ENCODE measurements at regions not wholly inside any gene's neighbourhood (a gene's known extent, or its start where the extent isn't known, plus 50 kb on each side); places are given as distances from the start of the nearest gene placed in this dataset.
"Not testable (repeated sequence)": the region's sequence is repeated elsewhere in the genome, so short reads cannot be mapped to it uniquely, and the experiment has no call there.

- no peak for DNase-seq
These were observed 636.2 kb upstream of the ANKRD30A start for GRCh38 chr10:36489181-36489580.

- DNase-seq = no peak
These were observed 636.8 kb upstream of the ANKRD30A start for GRCh38 chr10:36488579-36488978.

- DNase-seq = no peak
These were observed 646.3 kb upstream of the ANKRD30A start for GRCh38 chr10:36479073-36479472.

GRCh38 chr10:36476399-36476798 lies 649.0 kb upstream of the ANKRD30A start:
- no peak for DNase-seq

GRCh38 chr10:36475746-36476145 lies 649.7 kb upstream of the ANKRD30A start:
- DNase-seq = no peak

GRCh38 chr10:36474456-36474855 lies 650.9 kb upstream of the ANKRD30A start:
- DNase-seq = no peak

- no peak for DNase-seq
These were observed 652.3 kb upstream of the ANKRD30A start for GRCh38 chr10:36473122-36473521.

- no peak for DNase-seq
These were observed 655.8 kb upstream of the ANKRD30A start for GRCh38 chr10:36469585-36469984.

- DNase-seq = no peak
These were observed 656.8 kb upstream of the ANKRD30A start for GRCh38 chr10:36468620-36469019.

- no peak for DNase-seq
These were observed 659.6 kb upstream of the ANKRD30A start for GRCh38 chr10:36465604-36466379.

GRCh38 chr10:36464291-36464690 lies 661.1 kb upstream of the ANKRD30A start:
- DNase-seq = no peak

GRCh38 chr10:36463390-36463789 lies 662.0 kb upstream of the ANKRD30A start:
- DNase-seq = no peak

- DNase-seq = no peak
These were observed 663.2 kb upstream of the ANKRD30A start for GRCh38 chr10:36462194-36462593.

GRCh38 chr10:36458437-36458836 lies 667.0 kb upstream of the ANKRD30A start:
- not testable (repeated sequence) for DNase-seq

- DNase-seq = no peak
These were observed 667.6 kb upstream of the ANKRD30A start for GRCh38 chr10:36457751-36458150.

GRCh38 chr10:36455526-36456133 lies 669.8 kb upstream of the ANKRD30A start:
- DNase-seq = no peak

GRCh38 chr10:36452851-36453250 lies 672.5 kb upstream of the ANKRD30A start:
- DNase-seq = no peak

- DNase-seq = no peak
These were observed 673.9 kb upstream of the ANKRD30A start for GRCh38 chr10:36451391-36451970.

GRCh38 chr10:36450380-36450779 lies 675.0 kb upstream of the ANKRD30A start:
- no peak for DNase-seq

GRCh38 chr10:36448760-36449691 lies 676.4 kb upstream of the ANKRD30A start:
- DNase-seq = no peak

- no peak for DNase-seq
These were observed 678.5 kb upstream of the ANKRD30A start for GRCh38 chr10:36446881-36447280.

- no peak for DNase-seq
These were observed 682.2 kb upstream of the ANKRD30A start for GRCh38 chr10:36443233-36443632.

GRCh38 chr10:36441557-36441956 lies 683.8 kb upstream of the ANKRD30A start:
- DNase-seq = no peak

All from DMS79 treated with DMSO at 0.1 percent for 48 hours (cell line).